HG03469 (cell line): ENCODE measurements at regions not wholly inside any gene's neighbourhood (a gene's known extent, or its start where the extent isn't known, plus 50 kb on each side); places are given as distances from the start of the nearest gene placed in this dataset.
"Not testable (repeated sequence)": the region's sequence is repeated elsewhere in the genome, so short reads cannot be mapped to it uniquely, and the experiment has no call there.

Experiments
- ATAC-seq: cut with Tn5 transposase; IDR thresholded peaks from one replicate; pipeline ENCODE4 v1.9.1; 2021; ENCODE audit warnings: mild to moderate bottlenecking, moderate library complexity, moderate number of reproducible peaks; ENCODE audit not compliant: unreplicated experiment

GRCh38 chr5:124871303-124871702 lies 124.9 kb upstream of the ZNF608 start:
- ATAC-seq: no peak

- no peak for ATAC-seq
These were observed 125.6 kb upstream of the ZNF608 start for GRCh38 chr5:124872086-124872485.

GRCh38 chr5:124872615-124873014 lies 126.2 kb upstream of the ZNF608 start:
- no peak for ATAC-seq

- ATAC-seq: no peak
These were observed 126.7 kb upstream of the ZNF608 start for GRCh38 chr5:124873188-124873587.

- ATAC-seq: no peak
These were observed 127.3 kb upstream of the ZNF608 start for GRCh38 chr5:124873713-124874112.

- ATAC-seq: no peak
These were observed 130.1 kb upstream of the ZNF608 start for GRCh38 chr5:124876566-124876965.

- no peak for ATAC-seq
These were observed 130.5 kb upstream of the ZNF608 start for GRCh38 chr5:124876983-124877382.

GRCh38 chr5:124877501-124878146 lies 131.2 kb upstream of the ZNF608 start:
- ATAC-seq: no peak

- no peak for ATAC-seq
These were observed 132.3 kb upstream of the ZNF608 start for GRCh38 chr5:124878583-124879342.

- ATAC-seq: no peak
These were observed 134.7 kb upstream of the ZNF608 start for GRCh38 chr5:124880903-124881697.

- ATAC-seq: no peak
These were observed 137.2 kb upstream of the ZNF608 start for GRCh38 chr5:124883681-124884080.

- ATAC-seq: no peak
These were observed 137.7 kb upstream of the ZNF608 start for GRCh38 chr5:124884114-124884513.

- no peak for ATAC-seq
These were observed 139.1 kb upstream of the ZNF608 start for GRCh38 chr5:124885490-124885889.

GRCh38 chr5:124887223-124887622 lies 140.8 kb upstream of the ZNF608 start:
- ATAC-seq: no peak

- ATAC-seq: no peak
These were observed 141.6 kb upstream of the ZNF608 start for GRCh38 chr5:124888050-124888506.

GRCh38 chr5:124888622-124889485 lies 142.4 kb upstream of the ZNF608 start:
- ATAC-seq: no peak

GRCh38 chr5:124889486-124889825 lies 143.0 kb upstream of the ZNF608 start:
- no peak for ATAC-seq

- ATAC-seq: no peak
These were observed 143.4 kb upstream of the ZNF608 start for GRCh38 chr5:124889850-124890249.

GRCh38 chr5:124890442-124890841 lies 144.0 kb upstream of the ZNF608 start:
- ATAC-seq: not testable (repeated sequence)

GRCh38 chr5:124891179-124891578 lies 144.7 kb upstream of the ZNF608 start:
- no peak for ATAC-seq
